Large intestine (tissue), 3 donors: ENCODE measurements at regions not wholly inside any gene's neighbourhood (a gene's known extent, or its start where the extent isn't known, plus 50 kb on each side); places are given as distances from the start of the nearest gene placed in this dataset.
"Not testable (repeated sequence)": the region's sequence is repeated elsewhere in the genome, so short reads cannot be mapped to it uniquely, and the experiment has no call there.

ENCODE experiments used
- DNase-seq, 2 donors: peaks; one replicate each; pipeline versions ENCODE4 v3.0.0 to v3.0.0-alpha.2; 2013
- H3K27ac ChIP-seq: one replicate; pipeline ENCODE4 v1.5.1; 2013; ENCODE audit warnings: low read length
- H3K27me3 ChIP-seq: 2 replicates; pipeline ENCODE4 v1.6.1; 2013; ENCODE audit warnings: low read length; ENCODE audit not compliant: control insufficient read depth, insufficient read depth
- H3K36me3 ChIP-seq: 2 replicates; pipeline ENCODE4 v1.6.1; 2013; ENCODE audit warnings: low read length; ENCODE audit not compliant: control insufficient read depth, insufficient read depth
- H3K4me1 ChIP-seq: one replicate; pipeline ENCODE4 v1.6.1; 2013; ENCODE audit warnings: low read length; ENCODE audit not compliant: control insufficient read depth, insufficient read depth
- H3K4me3 ChIP-seq: one replicate; pipeline ENCODE4 v1.5.1; 2013; ENCODE audit warnings: low read length
- H3K9me3 ChIP-seq: one replicate; pipeline ENCODE4 v1.6.1; 2013; ENCODE audit warnings: mild to moderate bottlenecking, low read depth, low read length, moderate library complexity; ENCODE audit not compliant: control insufficient read depth
- WGBS: methylation state at CpG from one replicate; pipeline ENCODE4 v1.1.5; 2013; ENCODE audit warnings: low lambda C conversion rate; ENCODE audit not compliant: insufficient coverage; 5-methylcytosine and 5-hydroxymethylcytosine counted together

- H3K27ac ChIP-seq: no peak overlapping the region
- H3K9me3 ChIP-seq: no peaks in the 10 kb centered on the region
- H3K4me1 ChIP-seq: peaks cover 2% of the 10 kb centered on the region
- H3K4me3 ChIP-seq: no peak overlapping the region
- H3K36me3 ChIP-seq: no peaks in the 10 kb centered on the region
- DNase-seq: no peak
- no peaks in the 10 kb centered on the region for H3K27me3 ChIP-seq
- no CpG with 5 or more reads among the region's 3 CpGs for WGBS
These were observed 219.3 kb upstream of the PRSS58 start for GRCh38 chr7:142477079-142477651.

- H3K4me3 ChIP-seq: no peak overlapping the region
- peaks cover 2% of the 10 kb centered on the region for H3K4me1 ChIP-seq
- no peak overlapping the region for H3K27ac ChIP-seq
- no peak for DNase-seq
- WGBS: no CpG with 5 or more reads among the region's 2 CpGs
- no peaks in the 10 kb centered on the region for H3K36me3 ChIP-seq
- no peaks in the 10 kb centered on the region for H3K9me3 ChIP-seq
- no peaks in the 10 kb centered on the region for H3K27me3 ChIP-seq
These were observed 218.2 kb upstream of the PRSS58 start for GRCh38 chr7:142476077-142476476.

- Histone ChIP-seq H3K4me3 (no peak overlapping the region), H3K9me3 (no peaks in the 10 kb centered on the region), H3K4me1 (no peaks in the 10 kb centered on the region), H3K27ac (no peak overlapping the region), H3K36me3 (no peaks in the 10 kb centered on the region), H3K27me3 (no peaks in the 10 kb centered on the region)
- DNase-seq: no peak
- no CpG with 5 or more reads among the region's 1 CpG for WGBS
These were observed 214.0 kb upstream of the PRSS58 start for GRCh38 chr7:142471820-142472219.

DNA sequence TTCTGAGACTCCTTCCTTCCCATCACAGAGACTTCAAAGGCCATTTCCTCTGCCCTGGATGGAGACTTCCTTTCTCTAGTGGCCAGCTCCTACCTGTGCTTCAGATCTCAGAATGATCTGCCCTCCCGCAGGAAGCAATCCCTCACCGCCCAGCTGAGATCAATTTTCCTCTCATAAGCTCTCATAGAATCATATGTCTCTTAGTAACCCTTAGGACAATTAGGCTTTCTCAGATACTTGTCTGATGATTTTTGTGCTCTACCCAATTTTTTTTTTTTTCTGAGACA is 212.6 kb upstream of the PRSS58 start:
- no peaks in the 10 kb centered on the region for H3K9me3 ChIP-seq

DNA sequence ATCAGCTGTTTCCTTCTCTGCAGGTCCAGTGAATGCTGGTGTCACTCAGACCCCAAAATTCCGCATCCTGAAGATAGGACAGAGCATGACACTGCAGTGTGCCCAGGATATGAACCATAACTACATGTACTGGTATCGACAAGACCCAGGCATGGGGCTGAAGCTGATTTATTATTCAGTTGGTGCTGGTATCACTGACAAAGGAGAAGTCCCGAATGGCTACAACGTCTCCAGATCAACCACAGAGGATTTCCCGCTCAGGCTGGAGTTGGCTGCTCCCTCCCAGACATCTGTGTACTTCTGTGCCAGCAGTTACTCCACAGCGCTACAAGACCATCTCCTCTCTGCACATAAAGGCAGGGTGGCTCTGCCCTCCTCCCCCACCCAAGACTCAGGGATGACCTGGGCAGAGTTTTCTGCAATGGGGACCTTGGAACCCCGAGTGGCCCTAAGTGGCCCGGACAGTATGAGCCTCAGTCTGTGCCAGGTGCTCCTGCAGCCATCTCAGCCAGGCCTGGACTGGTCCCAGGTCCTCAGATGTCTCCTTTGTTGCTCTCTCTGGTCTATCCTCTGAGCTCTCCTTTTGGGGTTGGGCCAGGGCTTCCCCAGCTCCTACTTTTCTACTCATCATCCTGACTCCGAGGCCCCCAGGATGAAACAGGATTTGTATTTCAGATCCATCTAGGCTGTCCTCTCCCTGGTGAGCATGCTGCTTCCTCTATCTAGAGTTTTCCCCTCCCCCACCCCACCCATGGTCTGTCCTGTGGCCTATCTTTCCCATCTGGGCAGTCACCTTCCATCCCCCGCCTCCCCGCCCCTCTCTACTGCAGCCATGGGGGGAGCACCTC is 212.1 kb upstream of the PRSS58 start:
- WGBS: no CpG with 5 or more reads among the region's 11 CpGs
- Histone ChIP-seq H3K27me3 (no peaks in the 10 kb centered on the region), H3K4me1 (no peaks in the 10 kb centered on the region), H3K4me3 (no peak overlapping the region), H3K36me3 (no peaks in the 10 kb centered on the region), H3K27ac (no peak overlapping the region), H3K9me3 (no peaks in the 10 kb centered on the region)
- DNase-seq: no peak

More for the DNA sequence above, 212.6 kb upstream of the PRSS58 start:
- no CpG with 5 or more reads among the region's 2 CpGs for WGBS
- Histone ChIP-seq H3K27me3 (no peaks in the 10 kb centered on the region), H3K27ac (no peak overlapping the region), H3K4me1 (no peaks in the 10 kb centered on the region), H3K4me3 (no peak overlapping the region), H3K36me3 (no peaks in the 10 kb centered on the region)
- DNase-seq: peak in 1 of 2 donors; percentile 32

- DNase-seq: no peak
- Histone ChIP-seq H3K36me3 (no peaks in the 10 kb centered on the region), H3K27me3 (no peaks in the 10 kb centered on the region), H3K4me1 (no peaks in the 10 kb centered on the region), H3K4me3 (no peak overlapping the region), H3K9me3 (no peaks in the 10 kb centered on the region), H3K27ac (no peak overlapping the region)
- WGBS: 86% methylated on average over 1 of the region's 6 CpGs
These were observed 211.2 kb upstream of the PRSS58 start for GRCh38 chr7:142468871-142469665.

GRCh38 chr7:142467056-142467655 is 209.3 kb upstream of the PRSS58 start:
- not testable (repeated sequence) for H3K27ac ChIP-seq, DNase-seq, H3K9me3 ChIP-seq, H3K4me1 ChIP-seq, H3K4me3 ChIP-seq, H3K27me3 ChIP-seq, H3K36me3 ChIP-seq
- WGBS: no CpG with 5 or more reads among the region's 7 CpGs

DNA sequence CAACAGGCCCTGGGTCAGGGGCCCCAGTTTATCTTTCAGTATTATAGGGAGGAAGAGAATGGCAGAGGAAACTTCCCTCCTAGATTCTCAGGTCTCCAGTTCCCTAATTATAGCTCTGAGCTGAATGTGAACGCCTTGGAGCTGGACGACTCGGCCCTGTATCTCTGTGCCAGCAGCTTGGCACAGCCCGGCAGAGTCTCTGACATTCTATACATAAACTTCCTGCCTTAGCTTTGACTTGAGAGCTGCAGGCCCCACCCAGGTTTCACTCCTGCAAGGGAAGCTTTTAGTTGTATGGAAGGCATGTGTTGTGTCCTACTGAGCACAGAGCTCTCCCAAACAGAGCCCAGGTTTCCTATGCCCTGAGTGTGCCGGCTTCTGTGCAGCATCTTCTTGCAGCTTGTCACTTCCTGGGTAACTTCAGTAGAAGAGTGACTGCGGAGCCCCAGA is 205.6 kb upstream of the PRSS58 start:
- no peak for DNase-seq
- H3K27ac ChIP-seq: no peak overlapping the region
- no peaks in the 10 kb centered on the region for H3K4me1 ChIP-seq
- H3K36me3 ChIP-seq: no peaks in the 10 kb centered on the region
- H3K4me3 ChIP-seq: no peak overlapping the region
- H3K9me3 ChIP-seq: no peaks in the 10 kb centered on the region
- H3K27me3 ChIP-seq: peaks cover 8% of the 10 kb centered on the region
- WGBS: no CpG with 5 or more reads among the region's 6 CpGs

- WGBS: no CpG with 5 or more reads among the region's 2 CpGs
- peaks cover 9% of the 10 kb centered on the region for H3K27me3 ChIP-seq
- no peak for DNase-seq
These were observed 203.6 kb upstream of the PRSS58 start for GRCh38 chr7:142461437-142461836.

GRCh38 chr7:142460402-142461117 is 202.7 kb upstream of the PRSS58 start:
- 96% methylated on average over 3 of the region's 7 CpGs for WGBS
- Histone ChIP-seq H3K27ac (no peak overlapping the region), H3K36me3 (no peaks in the 10 kb centered on the region), H3K9me3 (no peaks in the 10 kb centered on the region), H3K4me1 (no peaks in the 10 kb centered on the region), H3K4me3 (no peak overlapping the region), H3K27me3 (peaks cover 10% of the 10 kb centered on the region)
- no peak for DNase-seq

More at GRCh38 chr7:142461437-142461836, 203.6 kb upstream of the PRSS58 start:
- no peaks in the 10 kb centered on the region for H3K4me1 ChIP-seq
- H3K4me3 ChIP-seq: no peak overlapping the region
- no peaks in the 10 kb centered on the region for H3K36me3 ChIP-seq
- no peaks in the 10 kb centered on the region for H3K9me3 ChIP-seq
- no peak overlapping the region for H3K27ac ChIP-seq
